AG08395 (cell line): ENCODE measurements at regions not wholly inside any gene's neighbourhood (a gene's known extent, or its start where the extent isn't known, plus 50 kb on each side); places are given as distances from the start of the nearest gene placed in this dataset.
"Not testable (repeated sequence)": the region's sequence is repeated elsewhere in the genome, so short reads cannot be mapped to it uniquely, and the experiment has no call there.

ENCODE experiments used
- DNase-seq: peaks from one replicate; pipeline ENCODE4 v3.0.0; 2012; ENCODE audit warnings: mixed read lengths, low spot score

DNA sequence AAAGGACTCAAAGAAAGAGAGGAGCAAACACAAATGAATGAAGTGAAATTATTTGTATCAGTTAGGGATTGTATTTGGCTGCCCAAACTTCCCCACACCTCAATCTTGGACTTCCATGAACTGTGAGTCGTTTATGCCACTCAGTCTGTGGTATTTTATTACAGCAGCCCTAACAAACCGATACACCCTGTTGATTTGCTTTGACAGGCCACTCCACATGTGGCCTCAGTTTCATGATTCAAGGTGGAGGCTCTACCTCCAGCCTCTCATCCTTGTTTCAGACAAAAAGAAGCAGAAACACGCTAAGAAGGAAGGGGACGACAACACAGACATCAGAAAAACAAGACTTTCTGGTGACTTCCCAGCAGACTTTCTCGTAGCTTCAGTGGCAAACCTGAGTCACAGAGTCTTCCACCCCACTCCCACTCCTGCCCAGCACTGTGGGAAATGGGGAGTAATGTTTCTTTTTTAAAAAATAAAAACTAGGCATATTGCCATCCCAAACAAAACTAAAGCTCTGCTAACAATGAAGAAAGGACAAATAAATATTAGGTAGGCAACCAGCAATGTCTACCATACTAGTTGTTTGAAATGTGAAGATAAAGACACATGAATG lies 52.2 kb upstream of the ABCA1 start:
- DNase-seq = no peak

DNA sequence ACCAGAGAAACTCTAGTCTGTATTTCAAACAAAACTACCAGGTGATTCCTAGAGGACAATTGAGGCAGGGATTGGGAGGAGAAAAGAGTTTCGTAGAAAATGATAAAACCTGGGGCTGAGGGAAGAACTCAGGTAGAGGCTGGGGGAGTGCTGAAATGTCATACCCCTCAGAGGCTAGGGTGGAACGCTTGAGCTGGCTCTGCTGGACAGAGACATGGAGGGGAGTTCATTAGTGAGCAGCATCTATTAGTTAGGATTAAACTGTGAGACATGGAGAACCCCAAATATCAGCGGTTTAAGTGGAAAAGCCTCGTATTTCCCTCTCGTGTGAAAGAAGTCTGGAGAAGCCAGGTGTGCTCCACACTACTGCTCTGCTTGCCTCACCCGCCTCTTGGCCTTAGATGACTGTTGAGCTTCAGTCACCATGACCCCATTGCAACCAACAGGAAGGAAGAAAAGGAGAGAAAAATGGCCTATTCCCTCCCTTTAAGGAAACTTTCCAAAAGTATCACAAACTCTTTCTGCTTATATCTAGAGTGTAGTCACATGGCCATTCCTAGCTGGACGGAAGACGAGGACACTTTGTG lies 53.7 kb upstream of the ABCA1 start:
- DNase-seq = no peak

DNA sequence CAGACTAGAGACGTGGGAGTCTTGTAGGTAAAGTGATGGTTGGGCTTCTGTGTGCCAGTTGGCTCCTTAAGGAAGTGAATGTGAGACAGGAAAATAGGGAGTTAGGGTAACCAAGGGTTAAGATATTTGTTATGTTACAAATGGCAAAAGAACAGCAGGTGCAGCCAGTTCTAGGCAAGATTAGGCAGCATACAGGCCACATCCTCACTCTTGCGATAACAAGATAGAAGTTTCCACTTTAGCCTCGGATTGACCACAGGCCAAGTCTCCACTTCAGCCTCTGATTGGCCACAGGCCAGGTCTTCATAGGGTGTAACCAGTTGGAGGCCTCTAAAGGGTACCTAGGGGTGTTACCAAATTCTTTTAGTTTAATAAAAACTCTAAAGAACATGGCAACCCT lies 54.6 kb upstream of the ABCA1 start:
- DNase-seq = no peak

DNA sequence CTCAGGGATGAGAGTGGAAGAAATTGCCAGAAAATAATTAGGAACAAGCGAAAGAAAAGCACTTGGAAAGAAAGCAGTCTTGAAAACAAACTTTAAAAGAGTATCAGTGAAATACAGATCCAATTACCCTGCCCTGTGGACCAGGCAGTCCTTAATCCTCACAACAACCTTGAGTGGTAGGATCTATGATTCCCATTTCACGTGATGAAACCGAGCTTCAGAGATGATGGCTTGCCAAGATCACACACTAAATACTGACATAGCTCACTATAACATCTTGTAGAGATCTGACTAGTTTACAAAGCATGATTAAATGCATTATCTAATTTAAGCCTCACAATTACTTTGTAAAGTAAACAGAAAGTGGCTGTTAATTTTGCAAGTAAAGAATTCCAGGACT lies 55.5 kb upstream of the ABCA1 start:
- no peak for DNase-seq

DNA sequence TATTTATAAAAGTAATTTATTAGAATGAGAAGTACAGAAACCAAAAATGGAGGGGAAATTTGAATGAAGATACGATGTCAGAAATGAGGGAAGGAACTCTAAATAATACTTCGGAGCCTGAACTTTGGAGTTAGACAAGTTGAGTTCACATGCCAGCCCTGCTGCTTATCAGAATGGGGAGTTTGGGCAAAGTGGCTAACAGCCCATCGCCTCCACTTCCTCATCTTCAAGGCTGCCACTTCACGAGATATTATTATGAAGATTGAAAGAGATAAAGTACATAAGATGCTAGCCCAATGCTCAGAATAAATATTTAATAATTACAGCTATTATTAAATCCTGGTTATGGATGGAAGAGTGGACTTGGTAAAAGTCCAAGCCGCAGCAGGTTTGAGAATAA lies 56.2 kb upstream of the ABCA1 start:
- no peak for DNase-seq

DNA sequence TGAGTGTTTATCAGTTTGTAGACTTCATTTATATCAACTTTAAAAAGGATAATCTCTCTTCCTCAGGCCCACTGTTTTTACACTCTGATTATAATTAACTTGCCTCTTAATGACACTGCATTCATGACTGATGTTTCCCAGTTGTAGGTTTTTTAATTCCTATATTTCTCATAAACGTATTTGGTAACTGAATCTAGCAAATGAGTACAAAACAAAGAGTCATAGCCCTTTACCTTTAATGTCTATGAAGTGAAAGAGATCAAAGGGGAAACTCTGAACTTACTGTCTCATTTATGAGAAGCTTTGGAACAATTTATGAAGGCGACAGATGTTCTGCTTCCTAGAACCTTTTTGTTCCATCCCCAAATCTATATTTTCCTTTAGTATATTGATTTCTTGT lies 56.6 kb upstream of the ABCA1 start:
- no peak for DNase-seq

DNA sequence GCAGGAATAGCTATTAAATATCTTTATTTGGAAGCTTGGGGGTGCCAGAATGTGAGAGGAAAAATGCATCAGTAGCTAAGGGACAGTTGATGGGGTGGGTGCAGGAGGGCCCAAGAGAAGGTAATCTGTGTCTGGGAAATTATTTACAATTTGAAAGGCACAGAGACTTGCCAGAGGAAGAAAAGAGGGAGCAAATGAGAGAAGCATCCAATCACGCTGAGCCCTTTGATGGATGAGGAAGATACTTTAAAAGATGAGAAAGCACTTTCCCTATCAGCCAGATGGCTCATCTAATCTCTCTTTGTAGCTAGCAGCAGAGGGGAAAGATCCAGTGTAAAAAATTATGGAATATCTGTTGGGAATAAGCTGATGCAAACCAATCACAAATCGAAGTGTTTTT lies 57.0 kb upstream of the ABCA1 start:
- no peak for DNase-seq

DNA sequence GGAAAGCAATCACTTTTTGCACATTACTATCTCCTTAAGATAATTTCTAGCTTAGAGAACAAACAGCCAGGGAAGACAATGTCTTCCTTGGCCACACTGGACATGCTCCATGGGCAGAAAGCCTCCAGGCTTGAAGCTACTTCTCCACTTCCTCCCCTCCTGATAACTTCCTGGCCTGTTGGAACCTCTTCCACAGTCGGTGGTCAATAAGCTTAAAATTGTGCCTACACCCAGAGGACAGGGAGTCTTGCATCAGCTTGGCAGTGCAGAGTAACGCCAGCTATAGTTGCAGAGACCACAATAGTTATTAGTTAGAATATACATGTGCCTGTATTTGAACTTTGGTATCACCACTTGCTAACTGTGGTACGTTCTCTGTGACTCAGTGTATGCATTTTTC lies 58.1 kb upstream of the ABCA1 start:
- no peak for DNase-seq

DNA sequence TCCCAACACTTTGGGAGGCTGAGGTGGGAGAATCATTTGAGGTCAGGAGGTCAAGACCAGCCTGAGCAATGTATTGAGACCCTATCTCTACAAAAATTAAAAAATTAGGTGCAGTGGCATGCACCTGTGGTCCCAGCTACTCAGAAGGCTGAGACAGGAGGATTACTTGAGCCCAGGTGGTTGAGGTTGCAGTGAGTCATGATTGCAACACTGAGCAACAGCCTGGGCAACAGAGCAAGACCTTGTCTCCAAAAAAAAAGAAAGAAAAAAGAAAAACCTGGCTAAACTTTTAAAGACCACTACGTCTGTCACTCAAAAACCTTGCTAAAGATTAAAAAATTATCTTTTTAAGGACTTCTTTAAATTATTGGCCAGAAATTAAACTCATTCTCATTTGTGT lies 59.8 kb upstream of the ABCA1 start:
- DNase-seq = no peak

DNA sequence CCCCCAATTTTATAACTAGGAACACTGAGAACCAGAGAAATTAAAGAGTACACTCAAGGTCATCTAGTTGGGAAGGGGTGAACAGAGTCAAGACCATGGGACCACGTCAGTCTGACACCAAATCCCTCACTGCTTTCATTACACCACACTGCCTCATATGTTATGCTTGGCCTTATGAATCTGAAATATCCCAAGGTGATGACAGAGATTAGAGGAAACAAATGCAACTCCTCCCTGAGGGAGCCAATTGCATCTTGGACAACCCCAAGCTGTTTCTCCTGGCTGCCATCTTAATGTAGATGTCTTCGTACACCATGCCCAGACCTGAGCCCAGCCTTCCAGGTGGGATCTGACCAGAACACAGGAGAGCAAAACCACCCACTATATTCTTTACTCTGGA lies 60.6 kb upstream of the ABCA1 start:
- no peak for DNase-seq

DNA sequence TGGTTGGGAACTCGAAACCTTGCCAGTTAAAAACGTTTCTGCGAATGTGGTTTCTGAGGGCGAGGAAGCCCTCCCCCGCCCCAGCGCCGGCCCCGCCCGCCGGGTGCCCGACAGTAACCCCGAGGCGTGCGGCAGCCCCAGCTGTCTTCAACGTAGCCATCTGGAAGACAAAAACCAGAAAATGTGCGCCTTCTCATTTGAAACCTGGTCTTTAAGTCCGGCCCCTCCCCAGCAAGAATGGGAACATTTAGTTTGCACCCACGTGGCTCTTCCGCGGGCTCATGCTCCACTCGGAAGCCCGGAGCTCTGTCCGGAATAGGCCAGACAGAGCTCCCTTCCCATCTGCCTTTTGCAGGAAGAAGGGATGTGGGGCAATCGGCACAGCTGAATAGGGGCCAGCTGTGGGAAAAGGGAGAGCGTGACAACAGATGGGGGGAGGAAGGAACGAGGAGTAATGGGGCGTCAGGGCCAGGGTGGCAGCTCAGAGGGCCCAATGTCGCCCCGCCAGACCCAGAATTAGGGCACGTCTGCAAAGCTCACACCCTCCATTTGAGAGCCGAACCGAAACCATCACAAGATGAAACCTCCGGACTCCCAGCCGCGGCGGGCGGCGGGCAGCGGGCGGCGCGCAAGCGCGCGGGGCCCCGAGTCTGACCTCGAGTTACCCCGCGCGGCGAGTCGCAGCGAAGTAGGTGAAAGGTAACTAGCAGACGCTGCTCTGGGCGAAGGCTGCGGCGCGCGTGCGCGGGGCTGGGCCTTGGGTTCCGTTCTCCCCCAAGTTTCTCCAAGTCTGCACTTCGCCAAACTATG lies 63.4 kb upstream of the ABCA1 start:
- peak; percentile 88 for DNase-seq

DNA sequence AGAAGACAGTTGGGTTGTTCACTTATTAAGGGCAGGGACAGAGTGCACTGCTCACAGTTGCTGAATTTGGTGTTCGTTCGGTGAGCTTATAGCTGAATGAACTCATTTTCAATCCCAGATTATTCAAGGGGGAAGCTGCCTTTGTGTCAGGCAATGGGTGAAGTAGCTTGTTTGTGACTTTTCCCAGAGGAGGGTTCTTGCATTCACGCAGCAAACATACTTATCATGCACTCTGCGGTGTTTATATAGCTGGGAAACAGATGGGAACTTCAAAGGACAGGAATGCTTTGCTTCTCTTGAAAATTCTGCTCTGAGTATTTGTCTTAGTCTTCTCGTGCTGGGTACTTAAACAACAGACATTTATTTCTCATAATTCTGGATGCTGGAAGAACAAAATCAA lies 64.7 kb upstream of the ABCA1 start:
- DNase-seq = no peak

DNA sequence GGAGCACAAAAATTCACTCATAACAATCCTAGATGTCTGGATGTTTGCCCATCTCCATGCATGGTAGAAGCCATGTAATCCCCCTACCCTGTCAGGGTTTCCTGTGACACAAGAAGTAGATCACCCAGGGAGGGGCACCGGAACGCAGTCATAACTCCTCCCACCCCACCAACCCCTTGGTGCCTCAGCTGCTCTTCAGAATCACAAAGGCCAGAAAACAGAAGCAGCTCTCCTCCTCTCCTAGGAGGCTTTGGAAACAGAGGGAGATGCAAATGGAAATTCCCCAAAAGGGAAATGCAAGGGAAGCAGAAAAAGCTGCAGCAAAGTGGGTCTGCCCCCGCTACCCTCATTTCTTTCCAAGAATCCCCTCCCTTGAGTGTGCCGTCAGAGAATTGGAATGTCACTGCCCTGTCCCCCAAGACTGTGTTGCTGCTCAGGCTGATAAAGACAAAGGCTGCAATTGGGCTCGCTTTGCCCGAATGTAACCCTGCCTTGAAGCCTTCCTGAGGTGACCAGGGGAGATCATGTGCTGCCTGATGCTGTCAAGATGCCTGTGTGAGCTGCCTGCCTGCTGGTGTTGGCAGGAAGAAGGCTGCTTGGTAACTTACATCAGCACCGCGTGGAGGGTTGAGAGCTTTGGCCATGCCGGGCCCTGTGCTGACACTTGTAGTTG lies 65.5 kb upstream of the ABCA1 start:
- DNase-seq = peak; percentile 70

DNA sequence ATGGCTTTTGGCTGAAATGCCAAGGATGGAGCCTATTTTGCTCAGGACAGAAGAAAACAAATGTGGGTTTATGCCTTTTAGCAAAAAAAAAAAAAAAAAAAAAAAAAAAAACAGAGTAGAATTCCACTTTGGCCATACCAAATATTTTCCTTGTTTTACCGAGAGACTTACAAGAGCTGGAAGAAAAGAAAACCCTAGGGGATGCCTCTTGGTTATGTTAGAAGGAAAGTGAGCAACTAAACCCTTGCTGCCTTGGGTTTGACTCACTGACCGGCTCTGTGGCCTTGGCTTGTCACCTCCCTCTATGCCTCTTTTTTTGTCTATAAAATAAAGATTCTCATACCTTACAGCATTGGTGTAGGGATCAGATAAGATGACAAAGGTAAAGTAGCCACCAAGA lies 69.6 kb upstream of the ABCA1 start:
- no peak for DNase-seq

DNA sequence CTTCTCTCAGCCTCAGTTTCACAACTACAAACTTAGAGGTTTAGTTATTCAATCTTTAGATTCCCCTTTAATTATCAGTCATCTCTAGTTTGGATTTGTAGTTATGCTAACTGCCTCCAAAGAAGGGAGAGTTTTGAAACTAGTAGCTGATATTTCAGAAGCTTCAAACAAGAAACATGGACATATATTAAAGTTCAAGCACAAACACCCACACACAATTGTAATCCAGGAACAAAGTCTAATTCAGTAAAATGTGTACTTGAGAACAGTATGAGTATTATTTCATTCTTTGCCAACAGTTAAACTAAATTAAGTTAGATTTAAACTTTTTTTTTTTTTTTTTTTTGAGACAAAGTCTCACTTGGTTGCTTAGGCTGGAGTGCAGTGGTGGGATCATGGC lies 71.2 kb upstream of the ABCA1 start:
- no peak for DNase-seq

DNA sequence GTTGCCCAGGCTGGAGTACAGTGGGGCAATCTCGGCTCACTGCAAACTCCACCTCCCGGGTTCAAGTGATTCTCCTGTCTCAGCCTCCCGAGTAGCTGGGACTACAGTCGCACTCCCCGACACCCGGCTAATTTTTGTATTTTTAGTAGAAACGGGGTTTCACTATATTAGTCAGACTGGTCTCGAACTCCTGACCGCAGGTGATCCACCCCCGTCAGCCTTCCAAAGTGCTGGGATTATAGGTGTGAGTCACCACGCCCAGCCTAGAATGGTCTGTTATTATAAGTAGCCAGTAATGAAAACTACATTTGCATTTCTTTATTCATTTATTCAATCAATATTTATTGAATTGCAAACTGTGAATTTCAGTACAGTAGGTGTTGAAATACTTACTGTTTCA lies 72.6 kb upstream of the ABCA1 start:
- DNase-seq = not testable (repeated sequence)

DNA sequence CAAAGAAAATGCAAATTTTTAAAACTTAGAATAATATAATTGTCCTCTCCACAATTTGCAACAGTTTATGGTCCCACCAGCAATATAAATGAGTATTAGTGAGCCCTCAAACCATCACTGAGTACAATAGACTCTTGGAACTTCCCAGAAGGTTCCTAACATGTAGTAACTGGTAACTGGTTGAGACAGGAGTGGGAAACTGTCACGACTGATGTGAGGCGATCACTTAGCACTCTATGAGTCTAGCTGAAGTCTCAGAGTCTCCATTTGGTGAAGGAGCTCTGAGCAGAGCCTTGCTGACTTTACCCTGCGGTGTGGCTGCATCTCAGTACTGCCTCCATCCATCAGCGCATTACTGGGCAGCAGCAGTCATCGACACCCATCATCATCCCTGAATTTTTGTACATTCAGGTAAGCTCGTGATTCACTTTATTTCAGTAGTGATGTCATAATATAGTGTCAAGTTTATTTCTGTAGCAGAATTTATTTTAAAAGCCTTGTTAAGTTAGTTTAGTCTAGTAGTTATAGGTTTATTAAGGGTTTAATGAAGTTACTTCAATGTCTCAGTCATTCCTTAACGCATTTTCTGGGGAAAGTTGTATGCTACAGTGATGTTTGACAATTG lies 76.6 kb upstream of the ABCA1 start:
- DNase-seq = no peak

DNA sequence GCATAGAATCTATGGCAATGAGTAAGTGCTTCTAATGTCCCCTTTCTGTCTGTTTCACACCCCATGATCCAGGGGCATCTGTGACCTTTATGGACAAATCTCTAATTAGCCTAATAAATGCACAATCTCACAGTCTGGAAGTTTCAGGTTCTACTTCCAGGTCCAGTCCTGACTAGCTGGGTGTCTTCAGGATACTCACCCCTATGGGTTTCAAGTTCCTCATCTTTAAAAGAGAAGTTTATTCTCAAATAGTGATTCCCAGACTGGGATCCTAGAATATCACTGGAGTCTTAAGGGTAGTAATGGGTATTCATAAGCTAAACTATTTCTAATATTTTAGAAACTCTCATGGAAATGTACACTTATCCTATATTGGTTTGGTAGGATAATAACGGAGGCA lies 77.2 kb upstream of the ABCA1 start:
- DNase-seq = no peak

DNA sequence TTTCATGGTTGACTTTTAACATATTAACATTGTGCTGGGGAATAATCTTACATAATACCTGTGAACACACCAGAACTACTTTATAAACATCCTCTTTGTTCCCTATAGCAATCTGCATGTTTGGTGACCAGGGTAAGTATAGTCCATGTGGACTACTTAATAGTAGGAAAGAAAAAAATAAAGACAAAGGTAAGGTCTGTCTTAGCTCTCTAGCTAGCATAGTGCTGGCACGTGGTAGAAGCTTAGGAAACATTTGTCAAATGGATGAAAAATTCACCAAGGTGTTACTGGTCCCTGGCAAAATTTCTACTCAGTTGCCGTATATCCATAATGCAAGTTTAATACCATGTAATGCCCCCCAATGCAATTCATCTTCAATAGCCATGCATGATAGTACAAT lies 78.6 kb upstream of the ABCA1 start:
- DNase-seq = no peak

DNA sequence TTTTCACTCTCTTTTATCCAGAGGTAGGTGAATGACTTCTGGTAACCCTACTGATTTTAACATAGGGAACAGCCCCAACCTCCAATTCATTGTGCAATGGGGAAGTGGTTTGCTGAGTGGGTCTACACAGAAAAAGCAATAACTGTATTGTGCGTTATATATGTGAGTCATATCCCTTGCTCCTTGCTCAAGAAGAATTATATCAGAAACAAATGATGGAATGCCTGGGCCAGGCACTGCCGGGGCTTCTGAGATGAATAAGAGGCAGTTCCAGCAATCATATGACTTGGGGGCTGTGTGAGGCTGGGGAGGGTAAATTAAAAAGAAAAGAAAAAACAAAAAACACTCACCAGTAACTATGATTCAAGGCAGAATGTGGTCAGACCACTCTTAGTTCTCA lies 79.2 kb upstream of the ABCA1 start:
- DNase-seq = peak; percentile 74

DNA sequence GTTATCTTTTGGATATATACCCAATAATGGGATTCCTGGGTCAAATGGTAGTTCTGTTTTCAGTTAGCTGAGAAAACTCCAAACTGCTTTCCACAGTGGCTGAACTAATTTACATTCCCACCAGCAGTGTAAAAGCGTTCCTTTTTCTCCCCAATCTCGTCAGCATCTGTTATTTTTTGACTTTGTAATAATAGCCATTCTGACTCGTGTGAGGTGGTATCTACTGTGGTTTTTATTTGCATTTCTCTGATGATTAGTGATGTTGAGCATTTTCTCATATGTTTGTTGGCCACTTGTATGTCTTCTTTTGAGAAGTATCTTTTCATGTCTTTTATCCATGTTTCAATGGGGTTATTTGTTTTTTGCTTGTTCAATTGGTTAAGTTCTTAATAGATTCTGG lies 82.1 kb upstream of the ABCA1 start:
- not testable (repeated sequence) for DNase-seq

DNA sequence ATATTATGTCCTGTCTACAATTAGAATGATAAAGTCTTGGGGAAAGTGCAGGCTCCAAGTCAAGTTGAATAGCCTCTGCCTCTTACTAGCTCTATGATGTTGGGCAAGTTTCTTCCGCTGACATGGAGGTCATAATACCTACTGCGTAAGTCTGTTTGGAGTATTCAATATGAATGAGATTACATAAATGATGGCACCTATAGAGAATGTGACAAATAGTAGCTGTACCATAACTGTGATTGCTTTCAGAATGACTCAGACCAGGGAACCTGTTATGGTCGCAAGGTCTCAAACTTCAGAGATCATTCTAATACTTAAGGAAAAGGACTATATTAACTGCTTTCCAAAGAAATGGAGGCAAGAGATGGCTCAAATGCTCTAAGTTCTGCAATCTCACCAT lies 94.0 kb upstream of the ABCA1 start:
- no peak for DNase-seq

DNA sequence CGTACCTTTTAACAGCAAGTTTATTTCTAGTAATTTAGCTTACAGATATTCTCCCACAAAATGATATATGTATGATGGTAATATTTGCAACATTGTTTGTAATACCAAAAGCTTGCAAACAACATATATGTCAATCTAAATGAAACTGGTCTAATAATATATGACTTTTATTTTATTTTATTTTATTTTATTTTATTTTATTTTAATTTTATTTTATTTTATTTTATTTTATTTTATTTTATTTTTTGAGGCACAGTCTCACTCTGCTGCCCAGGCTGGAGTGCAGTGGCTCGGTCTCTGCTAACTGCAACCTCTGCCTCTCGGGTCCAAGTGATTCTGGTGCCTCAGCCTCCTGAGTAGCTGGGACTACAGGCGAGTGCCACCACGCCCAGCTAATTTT lies 94.6 kb upstream of the ABCA1 start:
- DNase-seq = not testable (repeated sequence)
